ENCODE measurements at regions not wholly inside any gene's neighbourhood (a gene's known extent, or its start where the extent isn't known, plus 50 kb on each side); places are given as distances from the start of the nearest gene placed in this dataset.

GRCh38 chr4:128512767-128513322 is 225.2 kb upstream of the PGRMC2 start:
- TF ChIP-seq CTCF (optimal IDR thresholded peaks at IDR 0.05 in 1 of 3, IDR thresholded peaks at IDR 0.05 in 1 of 3, conservative IDR thresholded peaks at IDR 0.05 in 1 of 3; ENCODE audit: extremely low read depth in 1 of 3, insufficient read depth in 2 of 3, low read length in 3 of 3) (no peak), EZH2 (IDR thresholded peaks at IDR 0.05; ENCODE audit: low read length) (no peak)

Data from keratinocyte (primary cell).